ENCODE measurements at regions not wholly inside any gene's neighbourhood (a gene's known extent, or its start where the extent isn't known, plus 50 kb on each side); places are given as distances from the start of the nearest gene placed in this dataset.
"Not testable (repeated sequence)": the region's sequence is repeated elsewhere in the genome, so short reads cannot be mapped to it uniquely, and the experiment has no call there.

DNA sequence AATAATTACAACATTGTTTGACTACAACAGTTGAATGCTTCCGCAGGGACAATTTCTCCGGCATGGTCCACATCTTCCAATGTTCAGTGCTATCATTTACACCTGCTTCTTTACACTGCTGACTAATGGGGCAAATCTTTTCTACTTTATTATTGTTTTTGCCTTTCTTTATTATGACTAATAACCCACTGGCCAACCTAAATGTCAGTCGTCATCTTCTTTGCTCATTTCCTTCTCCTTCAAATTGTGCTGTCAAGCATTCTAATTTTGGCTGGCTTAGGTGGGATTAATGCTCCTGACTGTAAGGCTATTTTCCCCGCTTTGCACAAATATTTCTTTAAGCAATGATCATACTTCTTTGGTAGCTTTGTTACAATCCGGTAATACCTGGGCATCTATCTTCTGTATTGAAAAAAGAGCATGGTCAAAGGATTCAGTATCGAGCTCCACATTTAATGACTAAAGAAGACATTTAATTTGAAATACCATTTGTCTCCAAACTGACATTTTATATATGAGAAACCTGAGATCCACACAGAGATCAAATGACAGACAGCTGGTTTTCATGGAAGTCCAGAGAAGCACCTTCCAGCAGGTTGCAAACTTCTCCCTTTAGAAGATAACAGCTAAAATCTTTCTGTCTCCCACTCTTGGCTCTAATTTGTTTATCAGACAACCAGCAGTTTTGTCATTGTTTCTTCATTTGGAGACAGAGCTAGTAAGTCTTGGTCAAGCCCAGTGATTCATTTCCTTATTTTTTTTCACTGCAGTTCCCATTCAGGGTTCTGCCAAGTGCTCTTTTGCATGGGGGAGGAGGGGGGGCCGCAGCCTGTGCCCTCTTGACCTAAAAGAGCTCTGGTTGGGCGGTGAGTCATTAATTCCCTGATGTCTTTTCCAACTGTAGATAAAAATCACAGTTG lies 132.9 kb downstream of the SOCS6 start:
- DNase-seq (ENCODE audit: low read depth) = peak; percentile 91

DNA sequence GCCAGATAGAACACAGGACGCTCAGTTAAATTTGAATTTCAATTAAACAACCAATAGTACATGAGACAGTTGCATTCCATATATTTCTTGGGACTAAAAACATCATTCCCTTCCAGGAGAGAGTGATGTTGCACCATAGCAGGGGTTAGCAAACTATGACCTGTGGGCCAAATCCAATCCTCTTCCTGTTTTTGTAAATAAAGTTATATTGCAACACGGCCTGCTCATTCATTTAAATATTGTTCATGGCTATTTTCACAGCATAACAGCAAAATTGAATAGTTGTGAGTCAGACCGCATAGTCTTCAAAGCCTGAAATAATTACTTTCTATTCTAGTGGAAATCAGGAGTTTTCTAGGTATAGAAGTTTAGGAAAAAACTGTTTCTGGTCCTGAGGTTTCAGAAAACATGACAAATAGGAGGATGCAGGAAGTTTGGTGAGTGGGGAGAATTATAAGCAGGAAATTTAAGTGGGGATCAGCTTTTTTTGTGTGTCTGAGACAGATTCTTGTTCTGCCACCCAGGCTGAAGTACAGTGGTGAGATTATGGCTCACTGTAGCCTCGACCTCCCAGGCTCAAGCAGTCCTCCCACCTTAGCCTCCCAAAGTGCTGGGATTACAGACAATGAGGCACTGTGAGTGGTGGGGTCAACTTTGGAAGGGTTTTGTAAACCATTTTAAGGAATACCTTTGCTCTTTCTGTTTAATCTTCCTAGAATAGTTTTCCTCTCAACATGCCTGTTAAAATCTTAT lies 131.5 kb downstream of the SOCS6 start:
- peak; percentile 82 for DNase-seq (ENCODE audit: low read depth)

DNA sequence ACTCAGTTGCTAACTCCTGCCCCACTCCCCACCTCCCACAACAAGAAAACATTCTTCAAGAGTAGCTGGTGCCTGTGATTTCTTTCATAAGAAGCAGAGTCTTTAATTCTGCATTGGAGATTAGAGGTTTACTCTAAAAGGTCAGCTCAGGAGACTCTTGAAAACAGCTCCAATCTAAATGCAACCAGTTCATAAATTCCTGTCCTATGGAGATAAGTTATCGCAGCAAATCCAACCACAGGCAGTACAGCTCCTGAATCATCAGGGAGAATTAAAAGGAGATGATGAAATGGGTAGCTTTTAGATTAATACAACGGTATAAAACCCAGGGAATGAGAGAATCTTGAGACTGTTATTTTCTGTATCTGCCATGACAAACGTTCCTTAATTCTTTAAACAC lies 130.7 kb downstream of the SOCS6 start:
- DNase-seq (ENCODE audit: low read depth) = no peak

DNA sequence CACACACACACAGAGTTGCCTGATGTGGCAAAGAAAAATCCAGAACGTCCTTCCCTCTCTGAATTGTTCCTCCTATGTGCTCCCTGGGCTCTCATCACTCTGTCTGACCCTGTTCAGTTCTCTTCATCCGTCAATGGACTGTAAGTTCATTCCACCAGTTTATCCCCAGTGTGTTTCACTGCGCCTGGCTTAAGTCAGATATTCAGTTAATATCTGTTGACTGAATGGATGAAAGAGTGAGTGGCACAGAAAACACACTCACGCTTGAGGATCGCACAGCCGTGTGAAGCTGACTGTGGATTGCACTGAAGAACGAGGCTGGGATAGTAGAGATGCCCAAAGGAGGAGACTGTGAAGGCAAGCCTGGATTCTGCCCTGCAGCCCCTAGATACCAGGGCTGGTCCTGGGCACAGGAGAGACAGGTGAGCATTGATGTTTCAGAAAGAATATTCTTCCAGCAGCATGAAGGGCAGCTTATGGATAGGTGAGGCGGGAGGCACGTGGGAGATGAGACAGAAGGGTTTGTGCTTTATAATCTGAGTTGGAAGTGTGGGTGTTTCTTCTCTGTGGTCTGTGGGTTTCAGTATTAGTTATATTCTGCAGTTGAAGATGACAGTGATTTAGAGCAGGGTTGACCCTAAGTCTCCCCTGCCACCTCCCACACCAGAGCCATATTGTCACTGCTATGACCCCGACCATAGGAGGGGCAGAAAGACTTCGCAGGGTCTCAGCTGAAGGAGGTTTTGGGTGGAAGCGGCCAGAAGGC lies 129.9 kb downstream of the SOCS6 start:
- DNase-seq (ENCODE audit: low read depth) = no peak

DNA sequence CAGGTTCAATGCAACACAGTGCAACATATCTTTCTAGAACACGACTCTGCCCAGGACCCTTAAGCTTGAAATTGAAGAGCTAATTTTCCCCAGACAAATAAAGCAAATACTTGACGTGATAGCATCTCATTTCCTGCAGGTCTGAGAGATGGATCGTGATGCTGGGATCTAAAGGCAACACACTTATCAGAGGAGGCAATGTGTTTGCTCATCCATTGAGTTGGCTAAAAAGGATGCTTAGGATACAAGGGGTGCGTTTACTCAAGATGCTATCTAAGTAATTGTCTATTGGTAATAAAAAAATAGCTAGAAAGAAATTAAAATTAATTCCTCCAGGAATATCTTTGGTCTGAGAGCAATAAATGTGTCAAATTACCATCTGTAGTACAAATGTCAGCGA lies 129.0 kb downstream of the SOCS6 start:
- no peak for DNase-seq (ENCODE audit: low read depth)

DNA sequence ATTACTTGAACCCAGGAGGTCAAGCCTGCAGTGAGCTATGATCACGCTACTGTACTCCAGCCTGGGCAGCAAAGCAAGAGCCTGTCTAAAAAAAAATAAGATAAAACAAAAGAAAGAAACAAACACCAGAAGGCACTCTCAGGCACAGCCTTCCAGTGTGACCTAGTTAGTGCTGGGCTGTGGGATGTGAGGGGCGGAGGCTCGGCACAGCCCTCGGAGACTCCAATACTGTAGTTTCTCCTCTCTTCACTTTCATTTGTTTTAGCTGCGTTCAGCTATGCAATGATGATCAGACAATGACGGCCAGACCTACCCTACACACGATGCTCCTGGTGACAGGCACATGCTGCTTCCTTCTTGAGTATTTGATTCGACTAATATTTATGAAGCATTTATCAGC lies 127.7 kb downstream of the SOCS6 start:
- no peak for DNase-seq (ENCODE audit: low read depth)

DNA sequence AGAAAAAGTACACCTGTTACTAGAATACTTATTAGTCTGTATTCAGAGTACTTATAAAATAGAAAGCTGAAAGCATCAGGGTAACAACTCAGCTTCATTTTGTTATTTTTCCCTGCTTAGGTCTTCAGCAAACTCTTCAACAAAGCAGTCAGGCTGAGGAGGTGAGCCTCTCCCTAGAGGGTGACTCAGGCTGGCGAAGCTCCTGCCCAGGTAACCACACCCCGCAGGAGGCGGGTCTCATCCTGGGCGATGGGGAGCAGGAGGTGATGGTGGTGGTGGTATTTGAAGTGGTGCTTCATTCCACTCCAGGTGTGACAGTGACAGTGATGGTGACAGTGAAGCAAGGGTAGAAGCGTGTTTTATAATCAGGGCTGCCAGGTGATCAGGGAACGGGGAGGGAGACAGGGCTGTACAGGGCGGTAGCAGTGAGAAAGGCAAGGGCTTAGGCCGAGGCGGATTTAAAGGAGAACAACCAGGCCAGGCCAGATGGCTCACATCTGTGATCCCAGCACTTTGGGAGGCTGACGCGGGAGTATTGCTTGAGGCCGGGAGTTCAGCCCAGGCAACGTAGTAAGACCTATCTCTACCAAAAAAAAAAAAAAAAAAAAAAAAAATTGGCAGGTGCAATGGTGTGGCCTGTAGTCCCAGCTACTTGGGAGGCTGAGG lies 127.1 kb downstream of the SOCS6 start:
- DNase-seq (ENCODE audit: low read depth) = no peak

DNA sequence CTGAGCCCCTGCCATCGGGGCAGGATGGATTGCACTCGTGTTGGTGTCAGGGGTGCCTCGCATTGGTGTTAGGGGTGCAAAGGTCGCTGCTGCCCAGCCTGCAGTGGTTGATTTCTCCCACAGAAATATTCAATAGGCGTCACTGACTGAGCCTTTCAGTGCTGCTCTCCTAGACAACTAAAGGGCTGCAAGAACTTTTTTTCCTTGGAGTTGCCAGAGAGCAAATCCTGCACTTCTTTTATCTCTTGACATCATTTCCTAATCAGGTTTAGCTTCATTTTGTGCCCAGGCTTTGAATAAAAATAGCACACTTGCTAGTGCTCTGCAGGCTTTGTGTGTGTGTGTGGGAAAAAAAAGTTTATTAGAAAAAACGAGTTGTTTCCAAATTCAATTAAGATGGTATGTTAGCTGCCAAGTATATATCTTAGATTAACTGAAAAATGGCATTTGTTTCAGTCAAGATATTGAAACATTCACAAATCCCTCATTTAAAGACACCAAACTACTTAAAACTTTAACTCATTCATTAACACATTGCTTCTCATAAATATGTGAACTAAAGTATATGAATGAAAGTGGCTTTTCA lies 125.6 kb downstream of the SOCS6 start:
- no peak for DNase-seq (ENCODE audit: low read depth)

DNA sequence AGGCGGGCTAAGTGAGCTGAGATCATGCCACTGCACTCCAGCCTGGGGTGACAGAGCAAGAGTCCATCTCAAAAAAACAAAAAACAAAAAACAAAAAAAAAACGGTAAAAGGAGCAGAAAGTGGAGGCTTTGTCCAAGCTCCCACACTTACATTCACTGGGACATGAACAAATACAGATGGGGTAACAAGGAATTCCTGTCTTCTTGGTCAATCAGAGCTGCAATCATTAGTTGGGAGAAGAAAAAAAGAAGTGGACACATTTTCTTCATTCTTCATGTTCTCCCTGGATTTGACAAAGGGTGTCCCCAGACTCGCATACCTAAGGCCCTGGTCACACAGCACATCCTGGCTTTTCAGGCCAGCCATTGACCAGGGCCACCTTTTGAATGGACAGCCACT lies 124.6 kb downstream of the SOCS6 start:
- DNase-seq (ENCODE audit: low read depth) = no peak

DNA sequence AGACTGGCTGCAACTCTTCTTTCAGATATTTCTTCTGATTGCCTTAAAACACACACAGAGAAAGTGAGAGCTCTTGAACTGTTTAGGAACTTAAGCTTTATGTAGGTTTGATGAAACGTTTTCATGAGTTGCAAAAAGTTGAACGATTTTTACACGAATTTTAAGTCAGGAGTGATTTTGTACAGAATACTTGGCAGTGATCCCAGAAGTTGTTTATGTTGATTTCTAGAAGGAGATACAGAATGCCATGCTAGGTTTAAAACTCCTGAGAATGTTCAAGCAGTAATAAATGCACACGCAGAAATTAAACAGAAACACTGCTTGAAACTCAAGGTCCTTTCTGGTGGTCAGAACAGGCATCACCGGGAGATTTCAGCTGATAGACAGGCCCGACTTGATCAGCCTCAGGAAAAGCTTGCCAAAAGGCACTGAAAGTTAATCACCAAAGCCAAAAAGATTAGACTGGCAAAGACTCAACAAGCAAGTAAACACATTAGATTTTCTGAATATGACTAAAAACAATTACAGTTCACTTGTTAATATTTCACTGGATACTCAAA lies 123.1 kb downstream of the SOCS6 start:
- no peak for DNase-seq (ENCODE audit: low read depth)

DNA sequence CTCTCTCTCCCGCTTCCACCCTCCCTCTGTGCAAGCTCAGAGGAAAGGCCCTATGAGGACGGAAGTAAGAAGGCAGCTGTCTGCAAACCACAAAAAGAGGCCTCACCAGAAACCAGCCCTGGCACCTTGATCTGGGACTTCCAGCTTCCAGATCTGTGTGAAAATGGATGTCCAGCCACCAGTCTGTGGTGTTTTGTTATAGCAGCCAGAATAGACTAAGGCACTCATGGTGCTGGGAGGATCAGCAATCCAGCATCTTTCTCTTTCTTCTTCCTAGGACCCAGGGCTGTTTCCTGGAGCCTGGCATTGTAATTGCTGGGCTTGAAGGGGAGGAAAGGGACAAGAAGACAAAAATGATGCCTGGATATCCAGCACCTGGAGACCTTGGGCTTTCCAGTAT lies 122.5 kb downstream of the SOCS6 start:
- no peak for DNase-seq (ENCODE audit: low read depth)

DNA sequence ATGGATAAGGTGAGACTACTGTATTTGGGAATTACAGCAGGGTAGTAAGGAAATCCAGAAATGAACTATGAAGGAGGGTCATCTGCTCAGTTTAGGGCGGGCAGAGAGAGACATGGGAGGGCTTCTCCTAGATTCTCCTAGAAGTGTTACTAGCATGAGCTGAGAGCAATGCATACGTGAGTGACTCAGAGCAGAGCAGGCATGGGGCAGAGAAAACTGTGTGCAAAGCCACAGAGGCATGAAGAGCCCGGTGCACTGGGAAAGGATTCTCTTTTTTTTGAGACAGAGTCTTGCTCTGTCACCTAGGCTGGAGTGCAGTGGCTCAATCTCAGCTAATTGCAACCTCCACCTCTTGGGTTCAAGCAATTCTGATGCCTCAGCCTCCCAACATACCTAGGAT lies 116.2 kb downstream of the SOCS6 start:
- no peak for DNase-seq (ENCODE audit: low read depth)

DNA sequence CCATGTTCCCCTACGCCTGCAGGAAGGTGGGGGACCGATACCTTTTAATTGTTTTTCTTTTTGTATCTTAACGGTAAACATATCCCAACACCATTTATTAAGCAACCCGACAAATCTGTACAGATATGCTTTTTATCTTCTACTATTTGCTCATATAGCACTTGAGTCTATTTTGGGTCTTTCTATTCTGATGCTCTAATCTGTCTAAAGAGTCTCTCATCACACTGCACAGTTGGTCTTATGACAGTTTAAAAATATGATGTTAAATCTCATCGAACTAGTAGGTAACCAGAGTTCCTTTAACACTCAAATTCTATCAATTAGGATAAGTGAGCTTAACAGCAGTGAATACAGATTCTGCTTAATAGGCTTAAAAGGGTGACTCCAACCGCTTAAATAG lies 111.6 kb downstream of the SOCS6 start:
- DNase-seq (ENCODE audit: low read depth) = no peak

DNA sequence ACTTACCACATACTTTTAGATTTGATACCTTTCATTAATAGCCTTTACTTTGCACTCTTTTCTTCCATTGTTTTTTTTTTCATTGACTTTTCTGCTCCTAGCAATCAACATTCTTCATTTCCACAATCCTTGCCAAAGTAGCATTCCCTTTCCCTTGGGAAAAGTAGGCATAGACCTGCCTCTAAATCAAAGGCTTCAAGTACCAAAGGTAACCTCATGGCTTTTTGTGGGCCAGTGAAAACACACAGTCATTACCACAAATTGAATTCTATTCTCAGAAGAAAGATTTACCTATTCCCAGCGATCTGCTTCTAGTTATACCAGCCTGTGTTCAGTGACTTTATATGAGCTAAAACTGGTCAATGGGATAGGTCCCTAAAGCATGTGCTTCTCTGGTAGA lies 109.2 kb downstream of the SOCS6 start:
- no peak for DNase-seq (ENCODE audit: low read depth)

DNA sequence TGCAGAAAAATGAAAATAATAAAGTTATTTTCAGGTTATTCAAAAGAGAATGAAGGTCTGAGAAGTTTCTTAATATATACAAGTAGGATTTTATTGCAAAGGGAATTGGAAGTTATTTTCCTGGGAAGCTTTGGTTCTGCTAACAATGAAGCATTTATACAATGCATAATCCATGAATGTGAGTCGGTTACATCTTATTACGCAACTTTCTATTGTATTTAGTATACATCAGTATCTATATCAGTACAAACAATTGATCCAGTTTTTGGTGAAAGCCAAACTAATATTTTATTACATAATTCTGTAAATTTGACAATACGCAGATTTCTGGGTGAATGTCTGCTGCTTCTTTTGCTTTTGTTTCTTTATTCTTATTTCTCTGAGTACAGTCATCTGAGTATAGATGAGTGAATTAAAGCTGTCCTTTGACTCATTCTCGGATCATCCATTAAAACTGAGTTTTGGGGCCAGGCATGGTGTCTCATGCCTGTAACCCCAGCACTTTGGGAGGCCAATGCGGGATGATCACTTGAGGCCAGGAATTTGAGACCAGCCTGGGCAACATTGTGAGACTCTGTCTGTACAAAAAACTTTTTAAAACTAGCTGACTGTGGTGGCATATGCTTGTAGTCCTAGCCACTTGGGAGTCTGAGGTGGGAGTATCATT lies 108.5 kb downstream of the SOCS6 start:
- DNase-seq (ENCODE audit: low read depth) = no peak

DNA sequence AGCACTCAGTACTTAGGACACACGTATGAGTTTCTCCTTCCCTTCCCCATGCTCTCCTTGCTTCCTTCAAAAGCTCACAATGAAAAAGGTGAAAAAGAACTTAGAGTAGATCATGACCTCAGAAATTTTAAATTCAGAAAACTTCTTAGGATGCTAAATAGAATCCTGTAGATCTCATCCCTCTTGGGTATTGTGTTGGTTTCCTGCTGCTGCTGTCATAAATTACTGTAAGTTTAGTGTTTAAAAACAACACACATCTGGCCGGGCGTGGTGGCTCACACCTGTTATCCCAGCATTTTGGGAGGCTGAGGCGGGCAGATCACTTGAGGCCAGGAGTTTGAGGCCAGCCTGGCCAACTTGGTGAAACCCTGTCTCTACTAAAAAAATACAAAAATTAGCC lies 106.9 kb downstream of the SOCS6 start:
- DNase-seq (ENCODE audit: low read depth) = not testable (repeated sequence)

DNA sequence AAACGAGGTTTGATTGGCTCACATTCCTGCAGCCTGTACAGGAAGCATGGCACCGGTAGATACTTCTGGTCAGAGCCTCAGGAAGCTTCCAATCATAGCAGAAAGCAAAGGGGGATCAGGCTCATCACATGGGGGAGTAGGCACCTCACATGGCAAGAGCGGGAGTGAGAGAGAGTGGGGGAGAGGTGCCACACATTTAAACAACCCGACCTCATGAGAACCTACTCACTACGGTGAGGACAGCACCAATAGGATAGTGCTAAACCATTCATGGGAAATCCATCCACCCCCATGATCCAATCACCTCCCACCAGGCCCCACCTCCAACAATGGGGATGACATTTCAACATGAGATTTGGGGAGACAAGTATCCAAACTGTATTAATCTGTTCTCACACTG lies 105.8 kb downstream of the SOCS6 start:
- no peak for DNase-seq (ENCODE audit: low read depth)

DNA sequence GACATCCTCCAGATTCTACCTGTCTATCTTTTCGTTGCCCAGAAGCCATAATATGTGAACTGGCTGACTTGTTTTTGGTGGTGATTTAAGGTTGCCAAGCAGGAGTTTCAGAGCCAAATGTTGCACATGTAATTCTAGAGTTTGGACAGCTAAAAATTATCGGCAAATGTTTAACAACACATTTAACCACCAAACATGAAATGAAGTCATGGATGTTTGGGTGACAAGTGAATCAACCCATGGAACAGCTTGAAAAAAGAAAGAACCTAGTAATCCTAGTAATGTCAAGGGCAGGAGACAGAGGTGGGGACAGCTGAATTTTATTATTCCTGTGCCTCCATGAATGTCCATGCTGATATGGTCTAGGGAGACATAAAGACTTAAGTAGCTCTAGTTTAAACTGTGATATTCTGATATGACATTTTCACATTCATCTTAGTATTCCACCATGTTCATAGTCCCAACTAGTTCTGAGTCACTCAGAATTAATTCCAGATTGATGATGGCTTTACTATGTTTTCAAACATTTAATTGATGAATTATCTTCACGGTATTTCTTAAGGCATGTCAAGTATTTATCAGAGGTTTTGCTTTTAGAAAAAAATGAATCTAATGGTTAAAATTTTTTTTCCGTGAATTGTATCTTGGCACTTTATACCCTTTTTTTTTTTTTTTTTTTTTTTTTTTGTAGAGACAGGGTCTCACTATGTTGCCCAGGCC lies 101.7 kb downstream of the SOCS6 start:
- DNase-seq (ENCODE audit: low read depth) = peak; percentile 73

DNA sequence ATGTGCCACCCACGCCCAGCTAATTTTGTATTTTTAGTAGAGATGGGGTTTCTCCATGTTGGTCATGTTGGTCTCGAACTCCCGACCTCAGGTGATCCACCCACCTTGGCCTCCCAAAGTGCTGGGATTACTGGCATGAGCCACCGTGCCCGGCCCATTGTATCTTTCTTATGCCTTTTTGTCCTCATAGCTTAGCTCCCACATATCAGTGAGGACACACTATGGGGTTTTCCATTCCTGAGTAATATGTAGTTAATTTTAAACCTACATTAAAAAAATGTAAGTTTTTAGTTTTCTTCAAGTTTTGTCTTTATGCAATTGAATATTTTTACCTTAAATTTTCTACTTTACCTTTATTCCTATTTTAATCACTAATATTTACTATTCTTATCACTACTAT lies 100.2 kb downstream of the SOCS6 start:
- not testable (repeated sequence) for DNase-seq (ENCODE audit: low read depth)

DNA sequence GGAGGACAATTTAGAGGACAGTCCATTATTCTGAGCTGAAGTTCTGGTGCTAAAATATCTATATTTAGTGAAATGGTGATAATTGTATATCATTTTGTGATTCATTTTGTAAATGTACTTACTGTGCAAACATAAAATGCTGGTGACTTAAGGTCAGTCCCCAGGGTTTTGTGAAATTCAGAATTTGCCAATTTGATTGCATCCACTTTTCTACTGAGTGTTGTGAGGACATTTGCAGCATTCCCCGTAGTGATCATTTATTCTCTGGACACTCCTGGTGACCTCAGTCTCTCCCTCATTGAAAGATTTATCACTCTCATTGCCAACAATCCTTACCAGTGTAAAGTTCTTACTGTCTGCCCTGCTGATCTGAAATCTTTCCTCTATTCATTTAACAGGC lies 98.2 kb downstream of the SOCS6 start:
- DNase-seq (ENCODE audit: low read depth) = no peak
